HFFc6 (cell line): ENCODE measurements at regions not wholly inside any gene's neighbourhood (a gene's known extent, or its start where the extent isn't known, plus 50 kb on each side); places are given as distances from the start of the nearest gene placed in this dataset.

Source experiments
- DNase-seq: peaks from one replicate; pipeline ENCODE4 v3.0.0-alpha.2; 2018
- H3K27ac Mint-ChIP-seq: 2 replicates; pipeline ENCODE4 v1.8.0; 2020; ENCODE audit warnings: mild to moderate bottlenecking, mixed read lengths
- H3K27me3 Mint-ChIP-seq: 2 replicates; pipeline ENCODE4 v1.8.0; 2021; ENCODE audit warnings: mild to moderate bottlenecking, moderate library complexity, mixed read lengths; ENCODE audit not compliant: insufficient read depth
- H3K36me3 Mint-ChIP-seq: 2 replicates; pipeline ENCODE4 v1.8.0; 2021; ENCODE audit warnings: low read depth, mixed read lengths
- H3K4me1 Mint-ChIP-seq: 2 replicates; pipeline ENCODE4 v1.8.0; 2020; ENCODE audit warnings: low read depth, mixed read lengths
- H3K4me3 Mint-ChIP-seq: 2 replicates; pipeline ENCODE4 v1.8.0; 2020; ENCODE audit warnings: mild to moderate bottlenecking, moderate library complexity, mixed read lengths
- H3K9me3 Mint-ChIP-seq: 2 replicates; pipeline ENCODE4 v1.8.0; 2020; ENCODE audit warnings: mild to moderate bottlenecking, mixed read lengths
- CTCF ChIP-seq: fragments of 200-600 bp; sonication (generic); IDR thresholded peaks from 2 replicates; pipeline ENCODE4 v1.5.0; 2021; ENCODE audit warnings: antibody characterized with exemption, mild to moderate bottlenecking

- H3K4me1 Mint-ChIP-seq = no peaks in the 10 kb centered on the region
- H3K27ac Mint-ChIP-seq = no peak overlapping the region
- H3K27me3 Mint-ChIP-seq = peaks cover 16% of the 10 kb centered on the region
- peaks cover 29% of the 10 kb centered on the region for H3K9me3 Mint-ChIP-seq
- no peak overlapping the region for H3K4me3 Mint-ChIP-seq
- peaks cover 21% of the 10 kb centered on the region for H3K36me3 Mint-ChIP-seq
- no peak for TF ChIP-seq CTCF
- no peak for DNase-seq
Measured at GRCh38 chr15:62257996-62258521, 93.0 kb upstream of the C2CD4B start.

- H3K36me3 Mint-ChIP-seq = peaks cover 31% of the 10 kb centered on the region
- peaks cover 48% of the 10 kb centered on the region for H3K9me3 Mint-ChIP-seq
- peaks cover 10% of the 10 kb centered on the region for H3K27me3 Mint-ChIP-seq
- no peaks in the 10 kb centered on the region for H3K4me1 Mint-ChIP-seq
- TF ChIP-seq CTCF = no peak
- no peak overlapping the region for H3K4me3 Mint-ChIP-seq
- H3K27ac Mint-ChIP-seq = peak overlapping the region; percentile 46
- DNase-seq = no peak
Measured at GRCh38 chr15:62262305-62262941, 97.3 kb upstream of the C2CD4B start.

DNA sequence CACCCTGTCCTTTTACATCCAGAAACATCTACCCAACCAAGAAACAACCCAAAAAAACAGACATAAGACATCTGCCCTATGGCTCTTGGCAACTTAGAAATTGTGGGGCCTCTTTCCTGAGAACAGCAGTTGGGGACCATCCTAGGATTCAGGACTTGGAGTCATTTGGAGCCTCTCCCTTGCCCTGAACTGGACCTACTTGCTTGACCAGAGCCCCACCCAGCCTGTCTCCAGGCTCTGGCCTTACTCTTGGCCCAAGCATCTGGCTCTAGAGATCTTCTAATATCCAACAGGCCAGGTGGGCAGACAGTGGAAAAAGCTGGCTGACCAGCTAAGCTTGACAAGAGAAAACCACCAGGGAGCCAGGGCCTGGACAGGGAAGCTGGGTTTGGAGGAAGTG lies 99.1 kb upstream of the C2CD4B start:
- peaks cover 37% of the 10 kb centered on the region for H3K36me3 Mint-ChIP-seq
- H3K4me1 Mint-ChIP-seq = no peaks in the 10 kb centered on the region
- H3K27me3 Mint-ChIP-seq = peaks cover 7% of the 10 kb centered on the region
- no peak for TF ChIP-seq CTCF
- no peak overlapping the region for H3K27ac Mint-ChIP-seq
- no peak overlapping the region for H3K4me3 Mint-ChIP-seq
- peaks cover 60% of the 10 kb centered on the region for H3K9me3 Mint-ChIP-seq
- DNase-seq = no peak

DNA sequence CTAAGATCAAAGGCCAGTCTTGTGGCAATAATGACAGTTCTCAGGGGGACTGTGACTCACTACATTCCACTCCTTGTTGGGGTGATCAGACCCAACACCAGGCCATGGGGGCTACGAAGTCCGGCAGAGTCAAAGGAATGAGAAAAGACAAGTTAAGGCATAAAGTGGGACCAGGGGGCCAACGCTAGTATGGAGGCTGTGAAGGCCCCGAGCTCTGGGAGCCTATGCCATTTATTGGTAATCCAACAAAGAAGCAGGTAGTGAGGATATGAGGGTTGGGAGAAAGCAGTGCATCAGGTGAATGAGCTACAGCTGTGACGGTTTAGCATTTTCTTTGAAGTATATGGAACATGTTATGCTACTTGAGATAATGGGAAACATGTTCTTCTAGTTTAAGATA lies 104.4 kb upstream of the C2CD4B start:
- H3K36me3 Mint-ChIP-seq = peaks cover 19% of the 10 kb centered on the region
- no peak for TF ChIP-seq CTCF
- no peak overlapping the region for H3K27ac Mint-ChIP-seq
- peaks cover 38% of the 10 kb centered on the region for H3K9me3 Mint-ChIP-seq
- H3K4me1 Mint-ChIP-seq = no peaks in the 10 kb centered on the region
- H3K4me3 Mint-ChIP-seq = no peak overlapping the region
- no peaks in the 10 kb centered on the region; the same call in none of the 2 replicates for H3K27me3 Mint-ChIP-seq
- DNase-seq = no peak

DNA sequence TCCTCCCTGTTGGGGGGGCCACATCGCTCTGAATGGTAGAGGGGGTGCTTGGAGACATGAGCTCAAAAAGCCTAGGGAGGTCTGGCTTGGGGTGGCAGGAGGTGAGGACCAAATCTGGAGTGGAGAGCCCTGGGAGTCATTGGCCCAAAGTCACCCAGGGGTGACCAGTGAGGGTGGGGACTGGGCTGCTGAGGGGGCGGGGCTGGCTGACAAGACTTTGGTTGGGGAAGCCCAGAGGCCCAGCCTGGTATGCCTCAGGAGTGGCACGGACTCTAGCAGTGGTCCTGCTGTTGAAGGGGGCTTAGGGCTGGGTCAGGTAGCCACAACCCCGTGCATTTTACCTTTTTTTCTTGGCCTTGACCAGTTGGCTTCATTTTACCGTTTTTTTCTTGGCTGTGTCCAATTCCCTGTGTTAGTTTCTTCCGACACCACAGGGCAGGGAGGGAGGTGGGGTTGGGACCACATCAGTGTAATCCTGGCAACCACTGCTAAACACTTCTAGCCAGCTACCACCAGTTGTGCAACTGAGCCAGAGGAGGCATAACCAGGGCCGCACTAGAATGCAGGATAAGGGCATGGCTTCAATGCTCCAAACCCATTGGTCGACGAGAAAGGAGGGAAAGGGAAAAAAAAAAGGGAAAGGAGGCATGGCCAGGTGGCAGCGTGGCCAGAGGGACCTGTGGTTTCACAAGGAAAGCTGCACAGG lies 105.3 kb upstream of the C2CD4B start:
- peaks cover 38% of the 10 kb centered on the region for H3K9me3 Mint-ChIP-seq
- no peak for TF ChIP-seq CTCF

More for the DNA sequence above, 105.3 kb upstream of the C2CD4B start:
- H3K4me1 Mint-ChIP-seq = no peaks in the 10 kb centered on the region
- H3K4me3 Mint-ChIP-seq = no peak overlapping the region
- H3K27me3 Mint-ChIP-seq = peaks cover 2% of the 10 kb centered on the region
- no peak overlapping the region for H3K27ac Mint-ChIP-seq
- DNase-seq = no peak
- peaks cover 19% of the 10 kb centered on the region for H3K36me3 Mint-ChIP-seq
